ENCODE measurements at regions not wholly inside any gene's neighbourhood (a gene's known extent, or its start where the extent isn't known, plus 50 kb on each side); places are given as distances from the start of the nearest gene placed in this dataset.
"Not testable (repeated sequence)": the region's sequence is repeated elsewhere in the genome, so short reads cannot be mapped to it uniquely, and the experiment has no call there.

DNA sequence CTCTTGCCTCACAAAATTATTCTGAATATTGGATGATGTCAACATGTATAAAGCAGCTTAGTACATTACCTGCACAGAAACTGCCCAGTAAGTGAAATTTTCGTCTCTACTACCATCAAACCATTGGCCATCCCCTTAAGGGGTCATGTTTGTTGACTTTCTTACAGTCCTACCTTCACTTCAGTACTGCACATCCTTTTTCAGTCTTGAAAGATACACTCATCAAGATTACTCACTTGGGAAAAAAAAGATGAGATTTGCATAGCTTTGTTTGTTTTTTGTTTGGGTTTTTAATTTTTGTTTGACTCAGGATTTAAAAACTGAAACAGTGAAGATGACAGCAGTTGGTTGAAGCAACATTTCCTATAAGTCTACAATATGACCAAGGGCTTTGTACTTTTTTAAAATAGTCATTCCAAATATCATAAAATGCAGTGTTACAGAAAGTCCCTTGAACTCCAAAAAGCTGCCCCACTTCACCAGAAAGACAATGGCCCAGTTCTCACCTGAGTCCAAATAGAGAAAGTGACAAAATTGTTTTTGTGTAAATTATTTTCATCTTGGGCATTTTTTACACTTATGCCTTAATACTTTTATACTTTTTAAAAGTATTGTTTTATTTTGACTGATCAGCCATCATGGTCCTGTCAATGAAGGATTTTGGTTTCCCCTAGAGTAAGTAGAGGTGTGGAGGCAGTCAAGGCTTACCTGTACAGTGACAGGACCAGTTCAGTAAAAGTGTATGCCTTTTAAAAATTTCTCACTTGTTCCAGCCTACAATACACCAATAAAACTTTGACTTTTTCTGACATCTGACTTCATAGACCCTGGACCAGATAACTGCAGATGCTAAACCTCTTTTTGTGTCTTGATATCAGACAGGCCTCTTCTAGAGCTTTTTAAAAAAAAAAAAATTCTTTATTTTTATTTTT lies 59.7 kb upstream of the EDA2R start:
- DNase-seq (ENCODE audit: low read depth in 3 of 3, low spot score in 2 of 3): no peak

DNA sequence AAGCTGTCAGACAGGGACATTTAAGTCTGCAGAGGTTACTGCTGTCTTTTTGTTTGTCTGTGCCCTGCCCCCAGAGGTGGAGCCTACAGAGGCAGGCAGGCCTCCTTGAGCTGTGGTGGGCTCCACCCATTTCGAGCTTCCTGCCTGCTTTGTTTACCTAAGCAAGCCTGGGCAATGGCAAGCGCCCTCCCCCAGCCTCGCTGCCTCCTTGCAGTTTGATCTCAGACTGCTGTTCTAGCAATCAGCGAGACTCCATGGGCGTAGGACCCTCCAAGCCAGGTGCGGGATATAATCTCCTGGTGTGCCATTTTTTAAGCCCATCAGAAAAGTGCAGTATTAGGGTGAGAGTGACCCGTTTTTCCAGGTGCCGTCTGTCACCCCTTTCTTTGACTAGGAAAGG lies 53.6 kb upstream of the EDA2R start:
- DNase-seq (ENCODE audit: low read depth in 3 of 3, low spot score in 2 of 3): not testable (repeated sequence)
